Osteocyte (in vitro differentiated cells): ENCODE measurements at regions not wholly inside any gene's neighbourhood (a gene's known extent, or its start where the extent isn't known, plus 50 kb on each side); places are given as distances from the start of the nearest gene placed in this dataset.
A peak's percentile ranks its signal among the peaks of the same experiment; 100 is the strongest.

Experiments used
- DNase-seq: peaks from one replicate; pipeline ENCODE4 v3.0.0; 2021; ENCODE audit warnings: mixed read lengths; ENCODE audit not compliant: unreplicated experiment; ENCODE audit errors: extremely low spot score
- H3K27ac Mint-ChIP-seq: one replicate; pipeline ENCODE4 v1.8.0; 2021; ENCODE audit warnings: mild to moderate bottlenecking, mixed read lengths; ENCODE audit not compliant: unreplicated experiment
- H3K27me3 Mint-ChIP-seq: one replicate; pipeline ENCODE4 v1.8.0; 2021; ENCODE audit warnings: mixed read lengths; ENCODE audit not compliant: unreplicated experiment
- H3K36me3 Mint-ChIP-seq: one replicate; pipeline ENCODE4 v1.8.0; 2021; ENCODE audit warnings: mixed read lengths; ENCODE audit not compliant: unreplicated experiment
- H3K4me1 Mint-ChIP-seq: one replicate; pipeline ENCODE4 v1.8.0; 2021; ENCODE audit warnings: mixed read lengths; ENCODE audit not compliant: unreplicated experiment
- H3K4me3 Mint-ChIP-seq: one replicate; pipeline ENCODE4 v1.8.0; 2021; ENCODE audit warnings: mild to moderate bottlenecking, moderate library complexity, mixed read lengths; ENCODE audit not compliant: unreplicated experiment
- H3K9me3 Mint-ChIP-seq: one replicate; pipeline ENCODE4 v1.8.0; 2021; ENCODE audit warnings: mixed read lengths; ENCODE audit not compliant: unreplicated experiment
- CTCF ChIP-seq: fragments of 200-600 bp; sonication (generic); IDR thresholded peaks from 2 replicates; pipeline ENCODE4 v1.5.0; 2021; ENCODE audit warnings: antibody characterized with exemption, mild to moderate bottlenecking, moderate library complexity

- H3K27ac Mint-ChIP-seq = no peak overlapping the region
These were observed 292.9 kb downstream of the BAMBI start for GRCh38 chr10:28970231-28970630.

GRCh38 chr10:28971255-28971654, 293.9 kb downstream of the BAMBI start:
- H3K4me1 Mint-ChIP-seq = peaks cover 16% of the 10 kb centered on the region
- no peak overlapping the region for H3K4me3 Mint-ChIP-seq
- no peaks in the 10 kb centered on the region for H3K9me3 Mint-ChIP-seq
- no peaks in the 10 kb centered on the region for H3K27me3 Mint-ChIP-seq
- DNase-seq = no peak
- no peaks in the 10 kb centered on the region for H3K36me3 Mint-ChIP-seq
- H3K27ac Mint-ChIP-seq = no peak overlapping the region
- TF ChIP-seq CTCF = no peak

More at GRCh38 chr10:28970231-28970630, 292.9 kb downstream of the BAMBI start:
- Mint-ChIP-seq H3K4me1 (peaks cover 6% of the 10 kb centered on the region), H3K27me3 (peaks cover 3% of the 10 kb centered on the region), H3K9me3 (no peaks in the 10 kb centered on the region), H3K36me3 (no peaks in the 10 kb centered on the region), H3K4me3 (no peak overlapping the region)
- no peak for TF ChIP-seq CTCF
- DNase-seq = no peak

GRCh38 chr10:28971764-28972163, 294.4 kb downstream of the BAMBI start:
- no peak for DNase-seq
- H3K27ac Mint-ChIP-seq = no peak overlapping the region
- H3K4me1 Mint-ChIP-seq = peaks cover 19% of the 10 kb centered on the region
- no peaks in the 10 kb centered on the region for H3K9me3 Mint-ChIP-seq
- H3K36me3 Mint-ChIP-seq = no peaks in the 10 kb centered on the region
- TF ChIP-seq CTCF = no peak
- no peak overlapping the region for H3K4me3 Mint-ChIP-seq
- H3K27me3 Mint-ChIP-seq = no peaks in the 10 kb centered on the region

- DNase-seq = no peak
- H3K27ac Mint-ChIP-seq = no peak overlapping the region
- peaks cover 4% of the 10 kb centered on the region for H3K27me3 Mint-ChIP-seq
- no peaks in the 10 kb centered on the region for H3K9me3 Mint-ChIP-seq
- H3K4me1 Mint-ChIP-seq = peaks cover 19% of the 10 kb centered on the region
- no peak for TF ChIP-seq CTCF
- H3K36me3 Mint-ChIP-seq = no peaks in the 10 kb centered on the region
- H3K4me3 Mint-ChIP-seq = no peak overlapping the region
These were observed 296.1 kb downstream of the BAMBI start for GRCh38 chr10:28973309-28973972.

GRCh38 chr10:28975891-28976531, 298.7 kb downstream of the BAMBI start:
- Mint-ChIP-seq H3K9me3 (no peaks in the 10 kb centered on the region), H3K4me3 (peak overlapping the region; percentile 5), H3K4me1 (peaks cover 13% of the 10 kb centered on the region), H3K27me3 (peaks cover 14% of the 10 kb centered on the region), H3K36me3 (no peaks in the 10 kb centered on the region), H3K27ac (peak overlapping the region; percentile 16)
- no peak for DNase-seq
- peak; percentile 10 for TF ChIP-seq CTCF
